ENCODE measurements at regions not wholly inside any gene's neighbourhood (a gene's known extent, or its start where the extent isn't known, plus 50 kb on each side); places are given as distances from the start of the nearest gene placed in this dataset.
"Not testable (repeated sequence)": the region's sequence is repeated elsewhere in the genome, so short reads cannot be mapped to it uniquely, and the experiment has no call there.

- DNase-seq (ENCODE audit: low read depth in 3 of 3) = no peak
Observed at GRCh38 chr4:131613086-131613823, 1535.8 kb upstream of the PCDH10 start.

- DNase-seq (ENCODE audit: low read depth in 3 of 3) = no peak
Observed at GRCh38 chr4:131613824-131614216, 1535.3 kb upstream of the PCDH10 start.

GRCh38 chr4:131632877-131633276, 1516.2 kb upstream of the PCDH10 start:
- no peak for DNase-seq (ENCODE audit: low read depth in 3 of 3)

- DNase-seq (ENCODE audit: low read depth in 3 of 3) = no peak
Observed at GRCh38 chr4:131635191-131635590, 1513.9 kb upstream of the PCDH10 start.

GRCh38 chr4:131638781-131639180, 1510.3 kb upstream of the PCDH10 start:
- no peak for DNase-seq (ENCODE audit: low read depth in 3 of 3)

GRCh38 chr4:131644619-131645018, 1504.5 kb upstream of the PCDH10 start:
- DNase-seq (ENCODE audit: low read depth in 3 of 3) = no peak

- no peak for DNase-seq (ENCODE audit: low read depth in 3 of 3)
Observed at GRCh38 chr4:131649227-131649626, 1499.9 kb upstream of the PCDH10 start.

- DNase-seq (ENCODE audit: low read depth in 3 of 3) = no peak
Observed at GRCh38 chr4:131650951-131651350, 1498.1 kb upstream of the PCDH10 start.

- not testable (repeated sequence) for DNase-seq (ENCODE audit: low read depth in 3 of 3)
Observed at GRCh38 chr4:131683314-131683713, 1465.8 kb upstream of the PCDH10 start.

- DNase-seq (ENCODE audit: low read depth in 3 of 3) = no peak
Observed at GRCh38 chr4:131721883-131722282, 1427.2 kb upstream of the PCDH10 start.

GRCh38 chr4:131723069-131723468, 1426.0 kb upstream of the PCDH10 start:
- DNase-seq (ENCODE audit: low read depth in 3 of 3) = not testable (repeated sequence)

GRCh38 chr4:131724847-131725246, 1424.2 kb upstream of the PCDH10 start:
- peak in 1 of 3 donors; percentile 19 for DNase-seq (ENCODE audit: low read depth in 3 of 3)

- DNase-seq (ENCODE audit: low read depth in 3 of 3) = not testable (repeated sequence)
Observed at GRCh38 chr4:131725521-131725920, 1423.6 kb upstream of the PCDH10 start.

- not testable (repeated sequence) for DNase-seq (ENCODE audit: low read depth in 3 of 3)
Observed at GRCh38 chr4:131726940-131727339, 1422.2 kb upstream of the PCDH10 start.

- not testable (repeated sequence) for DNase-seq (ENCODE audit: low read depth in 3 of 3)
Observed at GRCh38 chr4:131727418-131727817, 1421.7 kb upstream of the PCDH10 start.

GRCh38 chr4:131729205-131729604, 1419.9 kb upstream of the PCDH10 start:
- not testable (repeated sequence) for DNase-seq (ENCODE audit: low read depth in 3 of 3)

- not testable (repeated sequence) for DNase-seq (ENCODE audit: low read depth in 3 of 3)
Observed at GRCh38 chr4:131729716-131730398, 1419.2 kb upstream of the PCDH10 start.

- not testable (repeated sequence) for DNase-seq (ENCODE audit: low read depth in 3 of 3)
Observed at GRCh38 chr4:131730574-131730973, 1418.5 kb upstream of the PCDH10 start.

- not testable (repeated sequence) for DNase-seq (ENCODE audit: low read depth in 3 of 3)
Observed at GRCh38 chr4:131732034-131732630, 1417.0 kb upstream of the PCDH10 start.

GRCh38 chr4:131734321-131734720, 1414.8 kb upstream of the PCDH10 start:
- DNase-seq (ENCODE audit: low read depth in 3 of 3) = not testable (repeated sequence)

GRCh38 chr4:131734851-131735385, 1414.2 kb upstream of the PCDH10 start:
- not testable (repeated sequence) for DNase-seq (ENCODE audit: low read depth in 3 of 3)

GRCh38 chr4:131738991-131739390, 1410.1 kb upstream of the PCDH10 start:
- not testable (repeated sequence) for DNase-seq (ENCODE audit: low read depth in 3 of 3)
